Naive thymus-derived CD4-positive, alpha-beta T cell (primary cell): ENCODE measurements at regions not wholly inside any gene's neighbourhood (a gene's known extent, or its start where the extent isn't known, plus 50 kb on each side); places are given as distances from the start of the nearest gene placed in this dataset.

Experiments
- ATAC-seq: fragments of 150-1000 bp; cut with Tn5 transposase; 2 replicates; pipeline ENCODE4 v1.10.0; 2021; ENCODE audit warnings: mild to moderate bottlenecking, moderate library complexity
- CTCF ChIA-PET: fragments of 350-600 bp; sonication (Branson Sonifier 250); formaldehyde crosslinking; loops from one replicate; lab custom pipeline; 2021; ENCODE audit warnings: antibody characterized with exemption; lab: Charles Lee
- POLR2A ChIA-PET: fragments of 350-600 bp; sonication (Branson Sonifier 250); formaldehyde crosslinking; loops from one replicate; lab custom pipeline; 2021; ENCODE audit warnings: antibody characterized with exemption, inconsistent platforms; lab: Charles Lee
- DNase-seq, 9 donors: peaks; one replicate each; pipeline versions ENCODE4 v3.0.0 to v3.0.0-alpha.2; 2020 to 2022; ENCODE audit warnings: mixed read lengths in 1 of 9
- H3K27ac ChIP-seq: one replicate; pipeline ENCODE4 v1.7.0; 2013; ENCODE audit warnings: mild to moderate bottlenecking, low read depth, low read length, moderate library complexity
- H3K27me3 ChIP-seq, 2 donors: one replicate each; pipeline ENCODE4 v1.7.0; 2013; ENCODE audit warnings: low read length in 2 of 2, mild to moderate bottlenecking in 2 of 2, moderate library complexity in 2 of 2; ENCODE audit not compliant: control insufficient read depth in 2 of 2, insufficient read depth in 2 of 2
- H3K36me3 ChIP-seq, 3 experiments: 1 replicate in 2 of 3; 2 replicates in 1 of 3; pipeline ENCODE4 v1.7.0; 2013; ENCODE audit warnings: low read length in 3 of 3, mild to moderate bottlenecking in 3 of 3, moderate library complexity in 1 of 3; ENCODE audit not compliant: insufficient read depth in 3 of 3, control insufficient read depth in 2 of 3
- H3K4me1 ChIP-seq, 2 donors: one replicate each; pipeline ENCODE4 v1.7.0; 2013; ENCODE audit warnings: low read length in 2 of 2, mild to moderate bottlenecking in 2 of 2, moderate library complexity in 1 of 2; ENCODE audit not compliant: control insufficient read depth in 2 of 2, insufficient read depth in 2 of 2
- H3K4me3 ChIP-seq: 2 replicates; pipeline ENCODE4 v1.7.0; 2013; ENCODE audit warnings: mild to moderate bottlenecking, low read length
- H3K9me3 ChIP-seq, 3 experiments: 1 replicate in 2 of 3; 2 replicates in 1 of 3; pipeline ENCODE4 v1.7.0; 2013; ENCODE audit warnings: low read length in 3 of 3; ENCODE audit not compliant: control insufficient read depth in 2 of 3
- H3K27ac Mint-ChIP-seq, 9 donors: one replicate each; pipeline ENCODE4 v1.8.0; 2020 to 2022; ENCODE audit warnings: mixed read lengths in 9 of 9, mild to moderate bottlenecking in 8 of 9, moderate library complexity in 5 of 9, inconsistent platforms in 2 of 9
- H3K27me3 Mint-ChIP-seq, 5 donors: one replicate each; pipeline ENCODE4 v1.8.0; 2021 to 2022; ENCODE audit warnings: mixed read lengths in 5 of 5, mild to moderate bottlenecking in 1 of 5
- H3K36me3 Mint-ChIP-seq, 5 donors: one replicate each; pipeline ENCODE4 v1.8.0; 2020 to 2022; ENCODE audit warnings: mixed read lengths in 5 of 5, mild to moderate bottlenecking in 3 of 5, inconsistent platforms in 1 of 5
- H3K4me1 Mint-ChIP-seq, 7 donors: one replicate each; pipeline ENCODE4 v1.8.0; 2020 to 2022; ENCODE audit warnings: mixed read lengths in 7 of 7, mild to moderate bottlenecking in 3 of 7, inconsistent platforms in 1 of 7
- H3K4me3 Mint-ChIP-seq, 10 donors: one replicate each; pipeline ENCODE4 v1.8.0; 2020 to 2022; ENCODE audit warnings: mild to moderate bottlenecking in 10 of 10, mixed read lengths in 10 of 10, moderate library complexity in 6 of 10, inconsistent platforms in 2 of 10
- H3K9me3 Mint-ChIP-seq, 11 donors: one replicate each; pipeline ENCODE4 v1.8.0; 2020 to 2022; ENCODE audit warnings: mixed read lengths in 11 of 11, mild to moderate bottlenecking in 4 of 11, inconsistent platforms in 1 of 11, moderate library complexity in 1 of 11
- intact Hi-C, 2 donors: fragments of 100-400 bp; cut with micrococcal nuclease; formaldehyde crosslinking; loops; one replicate each; pipeline ENCODE4 v1.15.1; 2023

DNA sequence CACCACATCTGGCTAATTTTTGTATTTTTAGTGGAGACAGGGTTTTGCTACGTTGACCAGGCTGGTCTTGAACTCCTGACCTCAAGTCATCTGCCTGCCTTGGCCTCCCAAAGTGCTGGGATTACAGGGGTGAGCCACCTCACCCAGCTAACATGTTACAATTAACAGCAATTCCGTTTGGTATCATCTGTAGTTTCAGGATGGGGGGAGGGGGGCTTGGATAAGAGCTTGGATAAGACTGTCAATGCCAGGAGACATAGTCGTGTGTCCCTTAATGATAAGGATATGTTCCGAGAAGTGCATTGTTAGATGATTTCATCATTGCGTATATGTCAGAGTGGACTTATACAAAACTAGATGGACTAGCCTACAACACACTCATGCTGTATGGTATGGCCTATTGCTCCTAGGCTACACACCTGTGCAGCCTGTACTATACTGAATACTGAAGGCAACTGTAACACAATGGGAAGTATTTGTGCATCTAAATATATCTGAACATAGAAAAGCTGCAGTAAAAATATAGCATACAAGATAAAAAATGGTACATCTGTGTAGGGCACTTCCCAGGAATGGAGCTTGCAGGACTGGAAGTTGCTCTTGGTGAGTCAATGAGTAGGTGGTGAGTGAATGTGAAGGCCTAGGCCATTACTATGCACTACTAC, 103.9 kb upstream of the TNS3 start:
- H3K9me3 Mint-ChIP-seq: no peaks in the 10 kb centered on the region
- intact Hi-C loops: no loop called here
- ChIA-PET CTCF (no interaction called here), POLR2A (no interaction called here)
- ATAC-seq (no peak), DNase-seq (no peak)
- H3K4me3 Mint-ChIP-seq: no peak overlapping the region
- no peak overlapping the region for H3K4me3 ChIP-seq
- no peak overlapping the region for H3K27ac ChIP-seq
- H3K4me1 Mint-ChIP-seq: no peaks in the 10 kb centered on the region
- no peaks in the 10 kb centered on the region for H3K27me3 ChIP-seq
- no peaks in the 10 kb centered on the region for H3K4me1 ChIP-seq
- no peaks in the 10 kb centered on the region for H3K9me3 ChIP-seq
- no peak overlapping the region for H3K27ac Mint-ChIP-seq
- no peaks in the 10 kb centered on the region for H3K36me3 Mint-ChIP-seq
- H3K36me3 ChIP-seq: no peaks in the 10 kb centered on the region
- H3K27me3 Mint-ChIP-seq: no peaks in the 10 kb centered on the region

DNA sequence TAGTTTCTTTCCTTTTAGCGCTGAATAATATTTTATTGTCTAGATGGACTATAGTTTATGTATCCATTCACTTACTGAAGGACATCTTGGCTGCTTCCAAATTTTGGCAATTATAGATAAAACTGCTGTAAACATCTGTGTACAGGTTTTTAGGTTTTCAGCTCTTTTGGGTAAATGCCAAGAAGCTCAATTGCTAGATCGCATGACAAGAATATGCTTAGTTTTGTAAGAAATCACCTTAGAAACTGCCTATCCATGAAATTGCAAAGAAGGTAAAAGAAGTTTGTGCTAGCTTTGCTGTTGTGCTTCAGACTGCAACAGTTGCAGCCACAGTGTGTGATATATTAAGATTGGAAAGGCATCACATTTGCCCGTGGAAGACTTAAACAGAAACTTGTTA, 103.2 kb upstream of the TNS3 start:
- H3K9me3 ChIP-seq: no peaks in the 10 kb centered on the region
- H3K36me3 Mint-ChIP-seq: no peaks in the 10 kb centered on the region
- H3K4me3 ChIP-seq: no peak overlapping the region
- ChIA-PET CTCF (no interaction called here), POLR2A (no interaction called here)
- no peak overlapping the region for H3K4me3 Mint-ChIP-seq
- ATAC-seq (no peak), DNase-seq (no peak)
- no peaks in the 10 kb centered on the region for H3K27me3 Mint-ChIP-seq
- H3K27me3 ChIP-seq: no peaks in the 10 kb centered on the region
- intact Hi-C loops: no loop called here
- H3K27ac Mint-ChIP-seq: no peak overlapping the region
- no peaks in the 10 kb centered on the region for H3K4me1 ChIP-seq
- no peak overlapping the region for H3K27ac ChIP-seq
- H3K36me3 ChIP-seq: no peaks in the 10 kb centered on the region
- no peaks in the 10 kb centered on the region for H3K4me1 Mint-ChIP-seq
- no peaks in the 10 kb centered on the region for H3K9me3 Mint-ChIP-seq

DNA sequence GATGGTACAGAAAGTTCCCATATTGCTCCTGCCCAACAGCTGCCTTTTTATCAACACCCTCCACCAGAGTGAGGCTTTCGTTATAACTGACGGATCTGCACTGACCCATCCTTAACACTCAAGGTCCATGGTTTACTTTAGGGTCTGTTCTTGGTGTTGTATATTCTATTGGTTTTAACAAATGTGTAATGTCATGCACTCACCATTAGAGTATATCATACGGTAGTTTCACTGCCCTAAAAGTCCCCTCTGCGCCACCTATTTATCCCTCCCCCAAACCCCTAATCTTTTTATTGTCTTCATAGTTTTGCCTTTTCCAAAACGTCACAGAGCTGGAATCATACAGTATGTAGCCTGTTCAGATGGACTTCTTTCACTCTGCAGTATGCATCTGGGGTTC, 102.8 kb upstream of the TNS3 start:
- ATAC-seq (no peak), DNase-seq (no peak)
- POLR2A ChIA-PET: no interaction called here
- CTCF ChIA-PET: no interaction called here
- H3K36me3 Mint-ChIP-seq: no peaks in the 10 kb centered on the region
- Histone ChIP-seq H3K9me3 (no peaks in the 10 kb centered on the region), H3K4me3 (no peak overlapping the region), H3K4me1 (no peaks in the 10 kb centered on the region), H3K27me3 (no peaks in the 10 kb centered on the region), H3K27ac (no peak overlapping the region), H3K36me3 (no peaks in the 10 kb centered on the region)
- H3K27ac Mint-ChIP-seq: peak overlapping the region in 1 of 9 donors; percentile 66
- no peaks in the 10 kb centered on the region for H3K9me3 Mint-ChIP-seq
- H3K4me3 Mint-ChIP-seq: no peak overlapping the region
- intact Hi-C loops: no loop called here
- no peaks in the 10 kb centered on the region for H3K27me3 Mint-ChIP-seq
- H3K4me1 Mint-ChIP-seq: no peaks in the 10 kb centered on the region

DNA sequence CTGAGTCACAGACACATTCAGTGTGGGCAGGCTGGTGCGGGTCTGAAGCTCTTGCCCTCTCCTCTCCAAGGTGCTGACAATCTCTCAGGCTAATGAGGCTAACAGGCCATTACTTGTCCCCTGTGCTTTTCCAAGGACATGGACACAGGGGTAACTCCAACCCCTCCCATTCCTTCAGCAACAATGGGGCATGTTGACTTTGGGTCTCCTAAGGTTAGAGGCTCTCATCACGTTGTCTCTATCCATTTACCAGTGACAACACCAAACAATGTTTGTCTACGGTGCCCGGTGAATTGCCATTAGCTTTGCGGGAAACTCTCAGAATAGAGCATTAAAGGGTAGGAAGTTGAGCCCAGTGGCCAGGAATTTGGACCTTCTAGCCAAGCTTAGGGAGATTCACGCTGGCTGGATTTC, 101.6 kb upstream of the TNS3 start:
- ATAC-seq (no peak), DNase-seq (no peak)
- Histone ChIP-seq H3K4me1 (no peaks in the 10 kb centered on the region), H3K9me3 (no peaks in the 10 kb centered on the region), H3K36me3 (no peaks in the 10 kb centered on the region), H3K27me3 (no peaks in the 10 kb centered on the region), H3K27ac (no peak overlapping the region), H3K4me3 (no peak overlapping the region)
- H3K36me3 Mint-ChIP-seq: no peaks in the 10 kb centered on the region
- H3K9me3 Mint-ChIP-seq: no peaks in the 10 kb centered on the region
- peaks cover 0 to 2% (median 0%) of the 10 kb centered on the region in 5 donors for H3K27me3 Mint-ChIP-seq
- CTCF ChIA-PET: no interaction called here
- POLR2A ChIA-PET: no interaction called here
- no peak overlapping the region for H3K27ac Mint-ChIP-seq
- intact Hi-C loops: no loop called here
- H3K4me1 Mint-ChIP-seq: peaks cover 0 to 1% (median 0%) of the 10 kb centered on the region in 7 donors
- H3K4me3 Mint-ChIP-seq: no peak overlapping the region

DNA sequence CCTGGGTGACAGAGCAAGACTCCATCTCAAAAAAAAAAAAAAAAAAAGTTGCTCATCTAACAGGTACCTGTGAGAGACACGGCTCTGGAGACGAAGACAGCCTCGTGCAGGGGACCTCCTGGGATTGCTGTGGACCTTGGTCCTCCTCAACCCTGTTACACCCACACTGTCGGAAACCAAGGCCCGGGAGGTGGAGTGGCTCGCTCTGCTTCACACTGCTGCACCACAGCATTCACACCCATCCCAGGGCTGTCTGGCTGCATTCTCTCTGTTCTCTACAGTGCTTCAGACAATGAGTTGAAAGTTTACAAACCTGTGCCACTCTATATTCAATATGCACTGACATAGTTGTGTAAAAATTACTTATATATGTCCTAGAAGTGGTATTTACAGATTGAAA, 101.0 kb upstream of the TNS3 start:
- POLR2A ChIA-PET: no interaction called here
- no peaks in the 10 kb centered on the region for H3K36me3 Mint-ChIP-seq
- no peak for ATAC-seq

DNA sequence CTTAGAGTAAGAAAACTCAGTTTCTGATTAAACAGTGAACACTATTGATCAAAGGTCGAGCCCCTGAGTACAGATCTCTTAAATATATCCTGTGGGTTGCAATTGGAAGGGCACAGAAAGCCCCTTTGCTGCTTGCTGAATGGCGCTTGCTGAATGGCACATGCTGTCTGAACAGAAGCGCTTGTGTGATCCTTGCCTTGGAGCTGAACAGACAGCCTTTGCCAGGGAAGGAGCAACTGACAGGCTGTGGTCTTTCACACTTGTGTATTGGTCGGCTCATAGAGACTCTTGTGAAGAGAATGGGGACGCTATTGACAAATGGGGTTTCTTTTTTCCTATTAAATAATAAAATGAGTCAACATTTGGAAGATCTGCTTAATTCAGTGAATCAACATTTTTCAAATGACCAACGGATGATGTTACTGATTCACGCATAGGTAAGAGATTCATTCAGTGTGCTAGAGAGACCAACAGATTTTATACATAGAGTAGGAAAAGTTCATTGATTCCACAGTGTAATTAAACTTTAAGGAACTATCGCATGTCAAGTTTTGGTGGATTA, 99.4 kb upstream of the TNS3 start:
- Histone ChIP-seq H3K27ac (no peak overlapping the region), H3K4me1 (no peaks in the 10 kb centered on the region), H3K36me3 (no peaks in the 10 kb centered on the region), H3K9me3 (no peaks in the 10 kb centered on the region), H3K4me3 (no peak overlapping the region), H3K27me3 (no peaks in the 10 kb centered on the region)
- Mint-ChIP-seq H3K27me3 (peaks cover 0 to 7% (median 3%) of the 10 kb centered on the region in 5 donors), H3K4me3 (no peak overlapping the region), H3K9me3 (peaks cover 0 to 8% (median 0%) of the 10 kb centered on the region in 11 donors), H3K27ac (no peak overlapping the region), H3K4me1 (peaks cover 0 to 5% (median 0%) of the 10 kb centered on the region in 7 donors), H3K36me3 (no peaks in the 10 kb centered on the region)
- intact Hi-C loops: no loop called here
- ChIA-PET CTCF (no interaction called here), POLR2A (no interaction called here)
- DNase-seq (no peak), ATAC-seq (no peak)

More for the DNA sequence above, 101.0 kb upstream of the TNS3 start:
- H3K27me3 Mint-ChIP-seq: peaks cover 0 to 6% (median 0%) of the 10 kb centered on the region in 5 donors
- Histone ChIP-seq H3K27ac (no peak overlapping the region), H3K4me3 (no peak overlapping the region), H3K36me3 (no peaks in the 10 kb centered on the region), H3K9me3 (no peaks in the 10 kb centered on the region), H3K4me1 (no peaks in the 10 kb centered on the region), H3K27me3 (no peaks in the 10 kb centered on the region)
- H3K27ac Mint-ChIP-seq: no peak overlapping the region
- no peaks in the 10 kb centered on the region for H3K9me3 Mint-ChIP-seq
- no peak for DNase-seq
- CTCF ChIA-PET: no interaction called here
- peaks cover 0 to 5% (median 0%) of the 10 kb centered on the region in 7 donors for H3K4me1 Mint-ChIP-seq
- no peak overlapping the region for H3K4me3 Mint-ChIP-seq
- intact Hi-C loops: no loop called here
